HG02642 (cell line): ENCODE measurements at regions not wholly inside any gene's neighbourhood (a gene's known extent, or its start where the extent isn't known, plus 50 kb on each side); places are given as distances from the start of the nearest gene placed in this dataset.
"Not testable (repeated sequence)": the region's sequence is repeated elsewhere in the genome, so short reads cannot be mapped to it uniquely, and the experiment has no call there.

Experiments
- ATAC-seq: cut with Tn5 transposase; IDR thresholded peaks from one replicate; pipeline ENCODE4 v1.9.1; 2021; ENCODE audit warnings: mild to moderate bottlenecking; ENCODE audit not compliant: unreplicated experiment, poor library complexity

DNA sequence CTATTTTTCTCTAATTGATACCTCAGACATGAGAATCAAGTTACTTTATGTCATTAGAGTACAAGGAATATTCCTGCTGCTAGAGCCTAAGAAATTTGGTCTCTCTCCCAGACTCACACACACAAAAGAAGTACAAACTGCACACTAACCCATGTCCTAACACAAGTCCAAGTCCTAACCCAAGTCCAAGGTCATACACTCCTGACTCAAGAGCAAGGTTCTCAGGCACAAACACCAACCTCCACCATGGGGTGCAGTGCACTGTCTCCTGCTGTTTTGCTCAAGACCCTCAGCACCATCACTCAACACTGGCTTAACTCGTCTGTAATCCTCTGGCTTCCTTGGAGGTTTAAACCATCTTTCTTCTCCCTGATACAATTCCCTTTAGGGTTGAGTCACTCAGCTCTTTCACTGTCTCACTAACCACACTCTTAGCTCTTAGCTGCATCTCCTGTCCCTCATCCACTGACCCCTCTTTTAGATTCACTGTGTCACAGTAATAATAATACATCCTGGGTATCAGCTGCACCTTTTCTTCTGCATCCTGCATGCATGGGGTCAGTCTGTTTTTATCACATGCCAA lies 129.8 kb downstream of the BCL2L11 start:
- ATAC-seq = no peak

- no peak for ATAC-seq
Observed at GRCh38 chr2:111251711-111252110, 131.0 kb downstream of the BCL2L11 start.

GRCh38 chr2:111252436-111252835 lies 131.7 kb downstream of the BCL2L11 start:
- no peak for ATAC-seq

DNA sequence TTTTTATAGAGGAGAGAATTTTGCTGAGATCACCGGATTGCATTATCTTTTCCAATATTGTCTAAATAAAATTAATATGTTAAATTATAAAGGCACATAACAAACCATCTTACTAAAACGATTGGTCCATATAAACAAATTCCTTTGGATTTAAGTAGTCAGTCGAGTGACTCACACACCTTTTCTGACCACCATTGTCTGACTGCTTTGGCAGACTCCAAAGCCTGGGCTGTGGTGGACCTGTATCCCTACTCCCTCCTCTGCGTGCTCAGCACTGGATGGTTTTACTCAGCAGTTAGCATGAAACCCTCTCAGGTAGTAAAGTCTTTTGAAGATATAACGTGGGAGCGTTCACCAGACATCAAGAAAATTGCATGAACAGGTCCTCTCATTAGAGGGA lies 134.2 kb downstream of the BCL2L11 start:
- ATAC-seq = not testable (repeated sequence)

DNA sequence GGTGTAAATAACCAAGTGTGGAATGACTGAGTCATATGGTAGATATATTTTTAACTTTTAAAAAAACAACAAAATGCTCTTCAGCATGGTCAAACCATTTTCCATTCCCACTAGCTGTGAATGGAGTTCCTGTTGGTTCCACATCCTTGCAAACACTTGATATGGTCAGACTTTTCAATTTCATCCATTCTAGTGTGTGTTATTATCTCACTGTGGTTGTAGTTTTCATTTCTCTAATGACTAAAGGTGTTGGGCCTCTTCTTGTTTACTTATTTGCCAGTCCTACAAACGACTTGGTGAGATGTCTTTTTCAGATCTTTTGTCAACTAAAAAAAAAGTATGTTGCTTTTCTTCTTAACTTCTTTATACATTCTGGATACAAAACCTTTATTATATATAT lies 135.9 kb downstream of the BCL2L11 start:
- not testable (repeated sequence) for ATAC-seq

DNA sequence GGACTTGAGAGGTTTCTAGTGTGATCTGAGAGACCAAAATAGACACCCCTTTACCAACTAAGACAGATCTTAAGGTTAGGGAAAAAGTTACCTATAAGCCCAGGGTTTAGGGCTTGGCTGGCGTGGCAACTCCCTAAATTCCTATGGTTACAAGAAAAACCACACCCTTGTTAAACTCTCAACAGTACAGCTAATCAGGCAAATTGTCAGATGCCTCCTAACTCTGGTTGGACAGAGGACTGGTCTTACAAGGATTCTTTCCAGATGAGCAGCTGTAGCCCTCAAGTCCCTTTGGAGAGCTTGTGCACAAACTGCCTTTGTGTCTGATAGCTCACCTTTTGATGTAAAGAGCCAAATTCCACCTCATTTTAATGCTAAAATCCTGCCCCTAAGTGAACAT lies 136.9 kb downstream of the BCL2L11 start:
- ATAC-seq = not testable (repeated sequence)

GRCh38 chr2:111258318-111258717 lies 137.6 kb downstream of the BCL2L11 start:
- ATAC-seq = not testable (repeated sequence)

GRCh38 chr2:111262627-111263379 lies 142.1 kb downstream of the BCL2L11 start:
- ATAC-seq = not testable (repeated sequence)

DNA sequence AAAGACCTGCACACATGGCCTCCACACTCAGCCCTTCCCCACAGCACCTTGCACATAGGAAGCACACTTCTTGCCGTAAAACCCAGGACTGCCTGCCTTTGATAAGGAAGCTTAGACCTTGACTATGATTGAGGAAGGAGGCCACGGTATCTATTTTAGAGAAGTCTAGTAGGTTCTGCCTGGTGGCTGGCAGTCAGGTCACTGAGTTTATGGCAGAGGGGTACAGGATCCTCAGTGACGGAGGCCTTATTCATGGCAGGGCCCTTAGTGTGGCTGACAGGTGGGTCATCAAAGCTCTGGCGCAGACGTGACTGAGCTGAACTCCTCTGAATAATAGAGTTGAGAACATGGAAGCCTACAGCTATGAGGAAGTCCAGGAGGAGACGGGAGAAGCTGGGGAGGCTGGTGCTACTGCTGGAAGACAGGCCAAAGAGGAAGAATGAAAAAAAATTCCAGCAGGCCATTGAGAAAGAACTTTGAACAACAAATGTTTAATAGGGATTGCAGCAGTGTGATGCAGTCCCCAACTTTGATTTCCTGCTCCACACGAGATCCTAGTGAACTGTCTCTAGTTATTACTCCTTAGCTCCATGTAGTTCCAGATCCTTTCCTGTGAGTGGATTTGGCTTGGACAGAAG lies 142.8 kb downstream of the BCL2L11 start:
- not testable (repeated sequence) for ATAC-seq

- not testable (repeated sequence) for ATAC-seq
Observed at GRCh38 chr2:111264956-111265355, 144.2 kb downstream of the BCL2L11 start.

GRCh38 chr2:111266556-111266955 lies 145.8 kb downstream of the BCL2L11 start:
- ATAC-seq = not testable (repeated sequence)

GRCh38 chr2:111267038-111267437 lies 146.3 kb downstream of the BCL2L11 start:
- ATAC-seq = not testable (repeated sequence)

- ATAC-seq = not testable (repeated sequence)
Observed at GRCh38 chr2:111269761-111270323, 149.1 kb downstream of the BCL2L11 start.

DNA sequence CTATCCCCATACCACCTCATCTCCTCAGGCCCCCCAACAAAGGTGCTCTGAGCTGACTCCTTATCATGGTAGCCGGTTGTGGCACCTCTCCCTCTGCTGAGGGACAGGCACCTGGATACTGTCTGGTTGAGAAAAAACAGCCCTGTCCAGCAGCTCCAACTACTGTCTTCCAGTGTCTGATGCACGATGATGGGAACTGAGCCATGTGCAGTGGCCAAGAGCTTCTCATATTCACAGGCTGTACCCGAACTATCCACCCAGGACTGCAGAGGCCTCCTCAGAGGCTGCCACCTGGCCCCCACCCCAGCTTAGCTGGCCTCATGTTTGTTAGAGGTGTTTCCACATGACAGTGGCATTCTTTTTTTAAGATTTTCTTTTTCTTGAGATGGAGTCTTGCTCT lies 149.9 kb downstream of the BCL2L11 start:
- ATAC-seq = not testable (repeated sequence)

GRCh38 chr2:111271647-111272304 lies 151.1 kb downstream of the BCL2L11 start:
- ATAC-seq = not testable (repeated sequence)

- ATAC-seq = not testable (repeated sequence)
Observed at GRCh38 chr2:111273007-111273406, 152.3 kb downstream of the BCL2L11 start.

GRCh38 chr2:111275047-111275853 lies 154.5 kb downstream of the BCL2L11 start:
- ATAC-seq = not testable (repeated sequence)

DNA sequence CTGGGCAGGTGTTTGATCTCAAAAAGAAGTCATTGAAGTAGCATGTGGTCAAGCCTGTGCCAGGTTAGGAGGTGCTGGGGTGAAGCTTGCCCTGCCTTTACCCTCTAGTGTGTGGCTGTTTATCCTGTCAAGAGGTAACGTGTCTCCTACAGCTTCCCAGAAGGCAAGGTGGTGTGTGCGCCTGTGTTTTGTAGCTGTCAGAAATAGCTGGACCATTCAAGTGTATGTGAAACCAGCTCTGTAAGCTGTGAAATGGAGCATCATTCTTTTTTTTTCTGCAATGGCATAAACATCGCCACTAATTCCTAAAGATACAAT lies 155.1 kb downstream of the BCL2L11 start:
- not testable (repeated sequence) for ATAC-seq

DNA sequence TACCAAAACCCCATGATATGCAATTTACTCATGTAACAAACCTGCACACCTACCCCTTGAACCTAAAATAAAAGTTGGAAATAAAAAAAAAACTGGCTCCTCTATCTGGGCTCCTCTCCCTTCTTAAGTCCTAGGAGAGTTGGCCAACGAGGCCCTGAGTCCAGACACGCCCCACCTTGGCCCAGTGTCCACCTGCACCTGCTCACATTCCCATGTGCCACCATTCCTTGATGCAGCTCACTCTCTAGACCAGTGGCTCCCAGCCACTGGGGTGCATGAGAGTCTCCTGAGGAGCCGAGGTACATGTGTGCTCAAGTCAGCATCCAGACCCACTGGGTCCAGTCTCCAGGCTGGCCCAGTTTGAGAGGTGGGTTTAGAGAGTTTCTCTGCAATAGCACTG lies 157.4 kb downstream of the BCL2L11 start:
- ATAC-seq = not testable (repeated sequence)
